DMS153 treated with DMSO at 0.1 percent for 48 hours (cell line): ENCODE measurements at regions not wholly inside any gene's neighbourhood (a gene's known extent, or its start where the extent isn't known, plus 50 kb on each side); places are given as distances from the start of the nearest gene placed in this dataset.
"Not testable (repeated sequence)": the region's sequence is repeated elsewhere in the genome, so short reads cannot be mapped to it uniquely, and the experiment has no call there.

Experiments
- DNase-seq: peaks from one replicate; lab custom pipeline; 2025; ENCODE audit not compliant: unreplicated experiment; lab: John Stamatoyannopoulos, UW

- DNase-seq, result no peak
These were observed 219.2 kb downstream of the FOXD2 start for GRCh38 chr1:47656719-47657685.

GRCh38 chr1:47658161-47658920 lies 220.5 kb downstream of the FOXD2 start:
- no peak for DNase-seq

GRCh38 chr1:47659146-47659545 lies 221.3 kb downstream of the FOXD2 start:
- DNase-seq, result no peak

- no peak for DNase-seq
These were observed 222.8 kb downstream of the FOXD2 start for GRCh38 chr1:47660622-47661021.

- no peak for DNase-seq
These were observed 223.2 kb downstream of the FOXD2 start for GRCh38 chr1:47661040-47661439.

- DNase-seq, result no peak
These were observed 224.2 kb downstream of the FOXD2 start for GRCh38 chr1:47662068-47662467.

GRCh38 chr1:47663286-47663685 lies 225.4 kb downstream of the FOXD2 start:
- no peak for DNase-seq

GRCh38 chr1:47664356-47664755 lies 226.5 kb downstream of the FOXD2 start:
- DNase-seq, result no peak

- DNase-seq, result not testable (repeated sequence)
These were observed 227.1 kb downstream of the FOXD2 start for GRCh38 chr1:47664896-47665295.

GRCh38 chr1:47669081-47669585 lies 231.3 kb downstream of the FOXD2 start:
- no peak for DNase-seq

GRCh38 chr1:47672622-47673021 lies 234.8 kb downstream of the FOXD2 start:
- DNase-seq, result no peak

- DNase-seq, result no peak
These were observed 236.3 kb downstream of the FOXD2 start for GRCh38 chr1:47674189-47674588.

GRCh38 chr1:47675047-47675675 lies 237.3 kb downstream of the FOXD2 start:
- DNase-seq, result no peak

GRCh38 chr1:47675721-47676120 lies 237.9 kb downstream of the FOXD2 start:
- no peak for DNase-seq

GRCh38 chr1:47676311-47677054 lies 238.6 kb downstream of the FOXD2 start:
- no peak for DNase-seq

- DNase-seq, result no peak
These were observed 239.5 kb downstream of the FOXD2 start for GRCh38 chr1:47677241-47677940.

- no peak for DNase-seq
These were observed 240.7 kb downstream of the FOXD2 start for GRCh38 chr1:47678464-47678980.

- DNase-seq, result no peak
These were observed 241.5 kb downstream of the FOXD2 start for GRCh38 chr1:47679301-47679791.

- DNase-seq, result no peak
These were observed 242.0 kb downstream of the FOXD2 start for GRCh38 chr1:47679826-47680225.
